D721Med (cell line): ENCODE measurements at regions not wholly inside any gene's neighbourhood (a gene's known extent, or its start where the extent isn't known, plus 50 kb on each side); places are given as distances from the start of the nearest gene placed in this dataset.

ENCODE experiments used
- DNase-seq: peaks from one replicate; pipeline ENCODE4 v3.0.0; 2011; ENCODE audit warnings: low spot score; ENCODE audit not compliant: insufficient read length
- FAIRE-seq: peaks from 2 replicates; lab custom pipeline; 2011; peaks lifted over from hg19 to GRCh38; lab: Jason Lieb, UNC
- CTCF ChIP-seq: IDR thresholded peaks from 2 replicates; pipeline ENCODE4 v1.5.1; 2012; ENCODE audit warnings: mild to moderate bottlenecking, control low read depth; ENCODE audit not compliant: insufficient read depth; ENCODE audit errors: missing control alignments

DNA sequence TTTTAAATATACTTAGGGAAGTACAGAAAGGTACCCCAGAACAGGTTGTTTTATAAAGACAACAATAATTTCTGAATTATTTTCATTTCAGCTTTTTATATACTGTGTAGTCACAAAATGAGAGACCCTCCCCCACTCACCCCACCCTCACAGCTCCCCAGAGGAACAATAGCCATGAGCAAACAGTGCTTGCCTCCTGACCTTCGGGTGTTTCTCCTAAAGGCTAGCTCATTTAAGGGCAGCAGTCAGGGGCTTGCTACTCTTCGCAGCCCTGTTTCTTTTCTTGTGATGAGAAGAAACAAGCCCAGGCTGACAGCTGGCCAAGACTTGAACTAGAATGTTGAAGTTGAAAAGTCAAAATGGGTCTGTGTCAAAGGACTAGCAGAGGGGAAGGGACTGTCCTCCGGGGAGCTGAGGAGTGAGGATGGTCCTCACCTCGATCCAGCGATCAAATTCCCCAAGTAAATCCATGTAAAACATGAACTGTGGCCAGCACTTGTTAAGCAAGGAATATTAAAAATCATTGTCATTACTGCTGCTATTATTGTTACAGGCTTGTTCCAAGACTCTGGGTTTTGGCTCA lies 133.8 kb upstream of the ARHGAP5 start:
- DNase-seq (no peak), FAIRE-seq (no peak)
- TF ChIP-seq CTCF = no peak

DNA sequence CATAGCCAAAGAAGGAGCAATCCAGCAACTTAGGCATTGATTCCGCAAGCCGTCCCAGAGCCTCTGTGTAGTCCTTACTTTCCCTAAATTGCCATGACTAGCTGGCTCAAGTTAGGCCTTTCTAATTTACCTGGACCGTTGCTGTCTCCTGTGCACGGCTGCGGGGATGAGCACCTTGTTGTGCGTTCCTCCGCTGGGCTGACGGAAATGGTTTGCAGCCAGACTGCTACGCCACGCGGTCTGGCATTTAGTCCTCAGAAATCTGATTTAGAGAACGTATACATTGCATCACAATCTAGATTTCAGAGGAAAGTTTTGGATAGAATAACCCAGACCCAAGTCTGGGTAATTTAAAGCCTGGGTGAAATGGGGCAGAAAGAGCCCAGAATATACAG lies 133.2 kb upstream of the ARHGAP5 start:
- TF ChIP-seq CTCF = no peak
- DNase-seq (no peak), FAIRE-seq (no peak)

GRCh38 chr14:31944256-31945073 lies 132.6 kb upstream of the ARHGAP5 start:
- no peak for TF ChIP-seq CTCF
- DNase-seq (no peak), FAIRE-seq (no peak)

GRCh38 chr14:31945074-31945613 lies 132.0 kb upstream of the ARHGAP5 start:
- FAIRE-seq (no peak), DNase-seq (no peak)
- no peak for TF ChIP-seq CTCF

DNA sequence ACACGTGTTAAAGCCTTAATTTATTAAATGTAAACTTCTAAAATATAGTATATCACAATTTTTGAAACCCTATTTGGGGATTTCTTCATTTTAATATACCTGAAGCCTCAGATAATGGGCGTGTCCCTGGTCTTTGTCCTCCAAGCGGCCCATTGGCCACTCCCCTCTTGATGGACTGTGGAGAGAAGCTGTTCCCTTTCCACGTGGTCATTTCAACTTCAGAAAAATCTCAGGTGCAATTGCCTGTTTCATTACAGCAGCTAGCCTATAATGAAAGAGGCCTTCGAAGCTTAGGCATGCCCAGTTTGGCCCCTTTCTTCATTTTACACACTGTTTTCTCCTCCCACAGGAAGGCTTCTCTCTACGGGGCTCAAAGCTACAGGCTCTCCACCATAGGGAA lies 131.4 kb upstream of the ARHGAP5 start:
- no peak for FAIRE-seq
- TF ChIP-seq CTCF = no peak
- DNase-seq = no peak

GRCh38 chr14:31947076-31947475 lies 130.0 kb upstream of the ARHGAP5 start:
- no peak for TF ChIP-seq CTCF

More at GRCh38 chr14:31947076-31947475, 130.0 kb upstream of the ARHGAP5 start:
- DNase-seq (no peak), FAIRE-seq (no peak)
